Hematopoietic multipotent progenitor cell (in vitro differentiated cells): ENCODE measurements at regions not wholly inside any gene's neighbourhood (a gene's known extent, or its start where the extent isn't known, plus 50 kb on each side); places are given as distances from the start of the nearest gene placed in this dataset.
"Not testable (repeated sequence)": the region's sequence is repeated elsewhere in the genome, so short reads cannot be mapped to it uniquely, and the experiment has no call there.

Experiments used
- DNase-seq, 3 donors: peaks; one replicate each; pipeline ENCODE4 v3.0.0-alpha.2; 2011 to 2015; ENCODE audit warnings: low read depth in 2 of 3, low spot score in 2 of 3

GRCh38 chr4:66000510-66001117 lies 330.3 kb upstream of the EPHA5 start:
- DNase-seq, result no peak

- DNase-seq, result no peak
These were observed 329.2 kb upstream of the EPHA5 start for GRCh38 chr4:65999518-65999871.

- not testable (repeated sequence) for DNase-seq
These were observed 328.7 kb upstream of the EPHA5 start for GRCh38 chr4:65998807-65999517.

- DNase-seq, result no peak
These were observed 312.8 kb upstream of the EPHA5 start for GRCh38 chr4:65983061-65983460.

- DNase-seq, result no peak
These were observed 306.0 kb upstream of the EPHA5 start for GRCh38 chr4:65976287-65976686.

- no peak for DNase-seq
These were observed 302.9 kb upstream of the EPHA5 start for GRCh38 chr4:65973186-65973585.

- no peak for DNase-seq
These were observed 301.4 kb upstream of the EPHA5 start for GRCh38 chr4:65971686-65972085.

GRCh38 chr4:65968831-65969558 lies 298.7 kb upstream of the EPHA5 start:
- no peak for DNase-seq

- no peak for DNase-seq
These were observed 290.5 kb upstream of the EPHA5 start for GRCh38 chr4:65960751-65961150.

- no peak for DNase-seq
These were observed 284.1 kb upstream of the EPHA5 start for GRCh38 chr4:65954416-65954815.

GRCh38 chr4:65951177-65951576 lies 280.9 kb upstream of the EPHA5 start:
- DNase-seq, result no peak

- DNase-seq, result no peak
These were observed 272.8 kb upstream of the EPHA5 start for GRCh38 chr4:65943076-65943475.

- DNase-seq, result no peak
These were observed 254.6 kb upstream of the EPHA5 start for GRCh38 chr4:65924843-65925242.

GRCh38 chr4:65923616-65924015 lies 253.3 kb upstream of the EPHA5 start:
- no peak for DNase-seq

- DNase-seq, result no peak
These were observed 250.9 kb upstream of the EPHA5 start for GRCh38 chr4:65921180-65921579.

GRCh38 chr4:65918872-65919271 lies 248.6 kb upstream of the EPHA5 start:
- DNase-seq, result no peak

- no peak for DNase-seq
These were observed 247.9 kb upstream of the EPHA5 start for GRCh38 chr4:65918212-65918611.

GRCh38 chr4:65917486-65917885 lies 247.2 kb upstream of the EPHA5 start:
- DNase-seq, result no peak

GRCh38 chr4:65911720-65912119 lies 241.4 kb upstream of the EPHA5 start:
- no peak for DNase-seq

- DNase-seq, result no peak
These were observed 223.9 kb upstream of the EPHA5 start for GRCh38 chr4:65893957-65894755.

GRCh38 chr4:65893271-65893670 lies 223.0 kb upstream of the EPHA5 start:
- no peak for DNase-seq
